ENCODE measurements at regions not wholly inside any gene's neighbourhood (a gene's known extent, or its start where the extent isn't known, plus 50 kb on each side); places are given as distances from the start of the nearest gene placed in this dataset.

DNA sequence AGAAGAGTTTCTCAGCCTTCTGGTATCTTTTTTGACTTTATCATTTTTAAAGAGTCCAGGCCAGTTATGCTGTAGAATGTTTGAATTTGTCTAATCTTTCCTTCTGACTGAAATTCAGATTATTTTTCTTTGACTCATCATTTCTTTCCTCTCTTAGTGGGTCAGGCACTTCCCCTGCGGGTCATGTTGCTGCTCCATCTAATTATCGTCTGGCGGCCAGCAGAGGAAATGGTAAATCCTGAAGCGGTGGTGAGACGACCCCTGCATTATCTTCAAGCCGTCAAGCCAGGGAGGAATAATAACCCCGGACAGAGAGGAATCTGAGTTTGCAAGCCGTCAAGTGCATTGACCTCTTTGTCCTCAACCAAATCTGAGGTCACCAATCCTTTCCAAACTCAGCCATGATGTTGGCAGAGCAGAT is 102.1 kb downstream of the ADSS2 start:
- no peak for DNase-seq (ENCODE audit: low spot score)

DNA sequence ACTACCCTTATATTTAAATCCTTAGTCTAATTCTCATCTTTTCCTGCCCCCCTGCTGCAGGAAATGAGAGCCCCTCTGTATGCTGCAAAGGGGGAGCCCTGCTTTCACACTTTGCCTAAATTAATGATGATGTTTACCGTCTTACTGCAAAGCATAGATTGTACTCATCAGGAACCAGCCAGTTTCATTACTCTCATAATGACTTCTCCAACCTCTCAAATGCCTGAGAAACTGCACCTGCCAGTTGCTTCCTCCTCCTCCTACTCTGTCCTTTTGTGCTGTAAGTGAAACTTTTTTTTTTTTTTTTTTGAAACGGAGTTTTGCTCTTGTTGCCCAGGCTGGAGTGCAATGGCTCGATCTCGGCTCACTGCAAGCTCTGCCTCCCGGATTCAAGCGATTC is 101.7 kb downstream of the ADSS2 start:
- peak; percentile 37 for DNase-seq (ENCODE audit: low spot score)
- TF ChIP-seq, protein P1, sequence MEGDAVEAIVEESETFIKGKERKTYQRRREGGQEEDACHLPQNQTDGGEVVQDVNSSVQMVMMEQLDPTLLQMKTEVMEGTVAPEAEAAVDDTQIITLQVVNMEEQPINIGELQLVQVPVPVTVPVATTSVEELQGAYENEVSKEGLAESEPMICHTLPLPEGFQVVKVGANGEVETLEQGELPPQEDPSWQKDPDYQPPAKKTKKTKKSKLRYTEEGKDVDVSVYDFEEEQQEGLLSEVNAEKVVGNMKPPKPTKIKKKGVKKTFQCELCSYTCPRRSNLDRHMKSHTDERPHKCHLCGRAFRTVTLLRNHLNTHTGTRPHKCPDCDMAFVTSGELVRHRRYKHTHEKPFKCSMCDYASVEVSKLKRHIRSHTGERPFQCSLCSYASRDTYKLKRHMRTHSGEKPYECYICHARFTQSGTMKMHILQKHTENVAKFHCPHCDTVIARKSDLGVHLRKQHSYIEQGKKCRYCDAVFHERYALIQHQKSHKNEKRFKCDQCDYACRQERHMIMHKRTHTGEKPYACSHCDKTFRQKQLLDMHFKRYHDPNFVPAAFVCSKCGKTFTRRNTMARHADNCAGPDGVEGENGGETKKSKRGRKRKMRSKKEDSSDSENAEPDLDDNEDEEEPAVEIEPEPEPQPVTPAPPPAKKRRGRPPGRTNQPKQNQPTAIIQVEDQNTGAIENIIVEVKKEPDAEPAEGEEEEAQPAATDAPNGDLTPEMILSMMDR (IDR thresholded peaks at IDR 0.05; ENCODE audit: extremely low read depth, missing control alignments): no peak

More for the DNA sequence above, 102.1 kb downstream of the ADSS2 start:
- TF ChIP-seq, protein P1 (IDR thresholded peaks at IDR 0.05; ENCODE audit: extremely low read depth, missing control alignments): no peak

DNA sequence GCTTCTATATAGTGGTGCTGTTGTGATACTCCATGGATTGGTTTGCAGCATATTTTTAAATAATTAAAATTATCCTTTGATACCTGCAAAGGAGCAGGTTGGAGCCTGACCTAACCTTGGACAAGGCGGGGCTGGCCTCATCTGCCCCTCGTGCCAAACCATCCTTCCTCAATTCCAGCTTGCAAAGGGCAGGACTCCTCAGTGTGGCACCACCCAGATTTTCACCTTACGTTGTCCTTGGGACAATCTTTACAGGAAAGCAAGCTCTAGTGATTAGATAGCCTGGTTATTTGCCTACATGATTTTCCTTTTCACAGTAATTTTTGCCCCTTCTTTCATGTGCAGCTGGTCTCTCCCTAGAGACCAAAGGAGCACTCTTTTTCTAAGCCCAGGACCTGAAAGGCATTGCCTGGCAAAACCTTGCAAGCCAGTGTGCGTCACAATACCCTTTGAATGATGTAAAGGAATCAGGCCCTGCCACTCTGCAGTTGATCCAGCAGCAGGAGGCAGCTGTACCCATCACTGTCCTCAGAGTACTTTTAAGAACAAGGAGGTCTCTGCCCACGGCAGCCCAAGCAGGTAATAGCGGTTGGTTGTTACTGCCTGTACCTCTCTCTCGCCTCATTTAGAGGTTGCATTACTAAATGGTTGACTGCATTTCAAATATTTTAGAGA is 99.4 kb downstream of the ADSS2 start:
- no peak for DNase-seq (ENCODE audit: low spot score)
- TF ChIP-seq, protein P1 (IDR thresholded peaks at IDR 0.05; ENCODE audit: extremely low read depth, missing control alignments): no peak

DNA sequence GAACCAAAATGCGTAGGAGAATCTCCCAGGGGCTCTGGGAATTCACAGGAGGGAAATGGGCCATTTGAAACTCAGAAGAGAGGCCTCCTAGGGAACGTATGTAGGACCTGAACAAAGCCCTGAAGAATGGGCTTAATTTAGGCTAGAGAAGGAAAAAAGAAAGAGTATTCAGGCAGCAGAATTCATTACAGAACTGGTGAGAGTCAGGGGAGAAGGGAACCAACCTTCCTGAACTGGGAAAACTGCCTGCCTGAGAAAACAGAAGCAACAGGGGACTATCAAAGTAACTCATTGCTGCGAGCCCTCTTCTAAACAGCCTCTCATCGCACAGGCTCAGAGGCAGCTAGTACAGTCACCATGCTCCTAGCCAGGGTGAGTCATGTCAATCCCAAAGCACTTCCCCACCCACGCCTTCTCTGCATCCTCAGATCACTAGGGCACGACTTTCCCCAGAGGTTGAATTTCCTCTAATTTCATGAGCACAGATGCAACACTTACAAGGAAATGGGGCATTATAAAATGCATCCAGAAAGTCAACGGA is 98.1 kb downstream of the ADSS2 start:
- DNase-seq (ENCODE audit: low spot score): peak; percentile 51
- TF ChIP-seq, protein P1 (IDR thresholded peaks at IDR 0.05; ENCODE audit: extremely low read depth, missing control alignments): no peak

DNA sequence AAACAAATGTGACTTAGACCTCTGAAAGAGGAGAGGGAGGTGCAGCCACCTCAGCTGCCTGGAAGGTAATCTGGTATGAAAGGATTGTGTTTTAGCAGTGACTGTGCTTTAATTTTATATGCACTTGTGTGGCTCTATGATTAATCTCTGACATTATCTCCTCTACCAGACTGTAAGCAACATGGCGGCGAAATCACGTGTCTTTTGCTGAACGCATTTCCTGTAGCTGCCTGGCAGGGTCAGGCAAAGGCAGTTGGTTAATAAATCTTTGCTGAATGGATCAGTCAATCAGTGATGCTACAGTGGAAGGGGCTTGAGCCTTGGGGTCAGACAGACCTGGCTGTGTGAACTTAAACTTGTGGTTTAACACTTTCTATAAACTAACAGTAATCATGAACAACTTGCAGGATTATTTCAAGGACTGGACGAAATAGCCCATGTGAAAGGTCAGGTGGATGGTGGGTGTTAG is 96.9 kb downstream of the ADSS2 start:
- TF ChIP-seq, protein P1 (IDR thresholded peaks at IDR 0.05; ENCODE audit: extremely low read depth, missing control alignments): no peak
- DNase-seq (ENCODE audit: low spot score): no peak

DNA sequence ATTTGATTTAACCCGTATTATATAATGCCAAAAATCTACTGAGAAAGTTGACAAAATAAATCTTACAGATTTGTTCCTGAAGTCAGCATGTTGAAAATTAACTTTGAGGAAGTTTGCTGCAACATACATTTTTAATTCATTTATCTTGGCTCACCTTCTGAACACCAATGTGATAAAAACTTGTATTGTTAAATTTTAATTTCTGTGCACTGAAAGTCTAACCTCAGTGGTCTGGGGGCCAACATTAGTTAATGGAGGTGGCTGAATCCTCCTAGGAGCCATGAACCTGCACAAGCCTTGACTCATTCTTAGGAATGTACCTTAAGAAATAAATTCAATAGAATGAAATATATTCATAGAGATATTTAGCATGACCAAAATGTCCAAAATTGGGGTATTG is 95.3 kb downstream of the ADSS2 start:
- TF ChIP-seq, protein P1 (IDR thresholded peaks at IDR 0.05; ENCODE audit: extremely low read depth, missing control alignments): no peak

More for the DNA sequence above, 95.3 kb downstream of the ADSS2 start:
- DNase-seq (ENCODE audit: low spot score): no peak
